ENCODE measurements at regions not wholly inside any gene's neighbourhood (a gene's known extent, or its start where the extent isn't known, plus 50 kb on each side); places are given as distances from the start of the nearest gene placed in this dataset.
"Not testable (repeated sequence)": the region's sequence is repeated elsewhere in the genome, so short reads cannot be mapped to it uniquely, and the experiment has no call there.

GRCh38 chrX:82528525-82528924, 979.6 kb upstream of the POU3F4 start:
- DNase-seq, result no peak
- H3K4me3 ChIP-seq, result no peak overlapping the region
- no peaks in the 10 kb centered on the region for H3K9me3 ChIP-seq
- no peak overlapping the region for H3K27ac ChIP-seq
- no peak for TF ChIP-seq CTCF (IDR thresholded peaks at IDR 0.05)
- intact Hi-C loops (cut with DNase I), result no loop called here
- H3K27me3 ChIP-seq, result no peaks in the 10 kb centered on the region
- no peaks in the 10 kb centered on the region for H3K36me3 ChIP-seq
- H3K4me1 ChIP-seq, result no peaks in the 10 kb centered on the region
- no peak for ATAC-seq

GRCh38 chrX:82534086-82534597, 973.9 kb upstream of the POU3F4 start:
- Histone ChIP-seq H3K27ac (no peak overlapping the region), H3K9me3 (peaks cover 0 to 5% of the 10 kb centered on the region in 2 donors), H3K4me1 (no peaks in the 10 kb centered on the region), H3K36me3 (no peaks in the 10 kb centered on the region), H3K27me3 (no peaks in the 10 kb centered on the region), H3K4me3 (no peak overlapping the region)
- no peak for ATAC-seq
- TF ChIP-seq CTCF (IDR thresholded peaks at IDR 0.05), result no peak
- intact Hi-C loops (cut with DNase I), result no loop called here
- DNase-seq, result no peak

GRCh38 chrX:82537205-82537604, 970.9 kb upstream of the POU3F4 start:
- H3K27me3 ChIP-seq; DNase-seq; H3K27ac ChIP-seq; intact Hi-C loops (cut with DNase I); H3K9me3 ChIP-seq; H3K4me3 ChIP-seq; H3K4me1 ChIP-seq; ATAC-seq; H3K36me3 ChIP-seq: not testable (repeated sequence)

GRCh38 chrX:82541822-82542221, 966.3 kb upstream of the POU3F4 start:
- no peak for TF ChIP-seq CTCF (IDR thresholded peaks at IDR 0.05)
- H3K4me3 ChIP-seq, result no peak overlapping the region
- DNase-seq, result no peak
- no peaks in the 10 kb centered on the region for H3K27me3 ChIP-seq
- H3K27ac ChIP-seq, result no peak overlapping the region
- H3K9me3 ChIP-seq, result peaks cover 0 to 5% of the 10 kb centered on the region in 2 donors
- no peak for ATAC-seq
- intact Hi-C loops (cut with DNase I), result no loop called here
- no peaks in the 10 kb centered on the region for H3K36me3 ChIP-seq
- no peaks in the 10 kb centered on the region for H3K4me1 ChIP-seq

- H3K9me3 ChIP-seq; DNase-seq; H3K27me3 ChIP-seq; H3K4me3 ChIP-seq; ATAC-seq; intact Hi-C loops (cut with DNase I); H3K27ac ChIP-seq; H3K36me3 ChIP-seq; H3K4me1 ChIP-seq: not testable (repeated sequence)
These were observed 955.9 kb upstream of the POU3F4 start for GRCh38 chrX:82552201-82552600.

- no peaks in the 10 kb centered on the region for H3K27me3 ChIP-seq
- DNase-seq, result no peak
- ATAC-seq, result no peak
- no peak for TF ChIP-seq CTCF (IDR thresholded peaks at IDR 0.05)
- H3K4me3 ChIP-seq, result no peak overlapping the region
- intact Hi-C loops (cut with DNase I), result no loop called here
- no peaks in the 10 kb centered on the region for H3K9me3 ChIP-seq
- no peaks in the 10 kb centered on the region for H3K4me1 ChIP-seq
- H3K36me3 ChIP-seq, result no peaks in the 10 kb centered on the region
- H3K27ac ChIP-seq, result no peak overlapping the region
These were observed 951.5 kb upstream of the POU3F4 start for GRCh38 chrX:82556588-82556987.
